ENCODE measurements at regions not wholly inside any gene's neighbourhood (a gene's known extent, or its start where the extent isn't known, plus 50 kb on each side); places are given as distances from the start of the nearest gene placed in this dataset.

DNA sequence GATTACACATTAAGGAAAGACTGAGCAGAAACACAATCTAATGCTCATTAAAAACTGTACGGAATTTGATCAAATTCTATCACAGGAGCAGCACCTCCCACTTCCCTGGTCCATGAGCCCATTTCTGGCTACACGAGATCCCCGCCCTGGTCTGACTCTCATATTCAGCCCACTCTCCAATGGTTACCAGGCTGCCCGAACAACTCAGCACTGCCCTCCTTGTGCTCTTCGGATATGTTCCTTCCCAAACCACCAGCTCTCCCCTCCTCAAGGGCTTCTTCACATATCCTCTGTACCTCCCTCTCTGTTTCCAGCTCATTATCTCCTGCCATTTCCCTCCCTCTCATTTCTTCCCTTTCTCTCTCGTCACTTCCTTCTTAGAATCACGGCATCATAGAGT lies 180.5 kb downstream of the RSL24D1 start:
- no peaks in the 10 kb centered on the region for H3K4me1 ChIP-seq
- H3K27ac ChIP-seq, result no peak overlapping the region
- no peak overlapping the region for H3K4me3 ChIP-seq
- POLR2A ChIA-PET, result no interaction called here
- CTCF ChIA-PET, result no interaction called here
- TF ChIP-seq NPAS2 (CRISPR knock-in tag; IDR thresholded peaks at IDR 0.05; ENCODE audit: borderline replicate concordance) (no peak), HEYL (CRISPR knock-in tag; IDR thresholded peaks at IDR 0.05) (no peak), CEBPB (IDR thresholded peaks at IDR 0.05) (no peak), EHF (CRISPR knock-in tag; IDR thresholded peaks at IDR 0.05) (no peak)
- FAIRE-seq, result no peak
- no peak for ATAC-seq
- H3K4me2 ChIP-seq, result no peak overlapping the region
- H3K9me3 ChIP-seq, result no peaks in the 10 kb centered on the region
- WGBS (ENCODE audit: missing lambda C conversion rate), result 11% methylated on average over 7 of the region's 7 CpGs
- no peak for DNase-seq (ENCODE audit: low read depth in 1 of 2, low spot score in 1 of 2)

DNA sequence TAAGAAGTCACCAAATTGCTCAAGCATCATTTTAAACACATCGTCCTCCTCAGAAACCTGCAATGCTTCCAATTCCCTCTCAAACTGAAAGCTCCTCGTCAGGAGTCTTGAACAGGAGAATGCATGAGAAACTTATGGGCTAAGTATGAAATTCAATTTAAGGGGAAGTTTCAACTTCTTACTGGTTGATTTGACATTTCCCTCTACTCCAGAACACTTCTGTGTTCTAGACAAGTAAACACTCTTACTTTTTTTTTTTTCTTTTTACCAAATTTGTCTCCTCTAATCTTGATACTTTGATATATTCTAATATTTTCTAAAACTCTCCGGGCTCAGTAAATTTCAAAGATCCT lies 181.7 kb downstream of the RSL24D1 start:
- no peak overlapping the region for H3K27ac ChIP-seq
- 1% methylated on average over 3 of the region's 3 CpGs for WGBS (ENCODE audit: missing lambda C conversion rate)
- FAIRE-seq (no peak), DNase-seq (ENCODE audit: low read depth in 1 of 2, low spot score in 1 of 2) (no peak), ATAC-seq (no peak)
- H3K4me3 ChIP-seq, result no peak overlapping the region
- ChIA-PET POLR2A (no interaction called here), CTCF (no interaction called here)
- TF ChIP-seq RARB (CRISPR knock-in tag; IDR thresholded peaks at IDR 0.05) (no peak), NFE2L2 (conservative IDR thresholded peaks at IDR 0.05; ENCODE audit: low read length) (no peak), HEYL (CRISPR knock-in tag; IDR thresholded peaks at IDR 0.05) (no peak), NR3C1 (IDR thresholded peaks at IDR 0.05) (no peak), BHLHE40 (IDR thresholded peaks at IDR 0.05; ENCODE audit: low read depth, low read length) (no peak), SMC3 (IDR thresholded peaks at IDR 0.05) (no peak)
- TF ChIP-seq, protein P1, sequence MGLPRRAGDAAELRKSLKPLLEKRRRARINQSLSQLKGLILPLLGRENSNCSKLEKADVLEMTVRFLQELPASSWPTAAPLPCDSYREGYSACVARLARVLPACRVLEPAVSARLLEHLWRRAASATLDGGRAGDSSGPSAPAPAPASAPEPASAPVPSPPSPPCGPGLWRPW (IDR thresholded peaks at IDR 0.05), result no peak
- TF ChIP-seq, protein P2, sequence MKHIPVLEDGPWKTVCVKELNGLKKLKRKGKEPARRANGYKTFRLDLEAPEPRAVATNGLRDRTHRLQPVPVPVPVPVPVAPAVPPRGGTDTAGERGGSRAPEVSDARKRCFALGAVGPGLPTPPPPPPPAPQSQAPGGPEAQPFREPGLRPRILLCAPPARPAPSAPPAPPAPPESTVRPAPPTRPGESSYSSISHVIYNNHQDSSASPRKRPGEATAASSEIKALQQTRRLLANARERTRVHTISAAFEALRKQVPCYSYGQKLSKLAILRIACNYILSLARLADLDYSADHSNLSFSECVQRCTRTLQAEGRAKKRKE (CRISPR knock-in tag; IDR thresholded peaks at IDR 0.05; ENCODE audit: low read depth), result no peak
- no peaks in the 10 kb centered on the region for H3K9me3 ChIP-seq
- H3K4me2 ChIP-seq, result no peak overlapping the region
- H3K4me1 ChIP-seq, result no peaks in the 10 kb centered on the region

DNA sequence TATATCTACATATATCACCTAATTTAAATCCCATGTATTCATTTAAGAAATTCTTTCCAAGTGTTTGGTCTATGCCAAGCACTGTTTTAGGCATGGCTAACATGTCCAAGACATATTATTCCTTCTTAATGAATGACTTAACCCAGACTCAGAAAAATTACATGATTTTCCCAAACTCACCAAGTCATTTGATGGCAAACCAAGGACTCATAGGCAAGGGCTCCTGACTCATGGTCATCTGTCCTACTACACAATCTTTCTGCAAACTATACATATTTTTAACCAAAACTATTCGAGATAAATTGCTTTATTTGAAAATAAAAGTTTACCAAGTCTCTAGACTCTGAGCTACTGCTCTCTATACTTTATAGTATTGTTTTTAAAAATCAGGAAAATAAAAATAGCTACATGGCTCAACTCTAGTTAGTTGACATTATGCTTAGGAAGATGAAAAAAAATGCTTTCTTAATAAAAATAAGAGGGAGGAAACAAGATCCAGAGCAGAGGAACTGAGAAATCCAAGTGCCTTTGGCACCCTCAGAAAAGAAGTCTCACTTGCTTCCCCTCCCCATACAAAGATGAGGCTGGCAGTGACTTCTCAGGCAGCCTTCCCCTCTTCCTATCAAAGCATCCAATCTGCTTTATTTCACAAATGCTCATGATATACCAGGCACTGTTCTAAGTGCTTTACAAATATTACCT lies 182.2 kb downstream of the RSL24D1 start:
- no peaks in the 10 kb centered on the region for H3K4me1 ChIP-seq
- ChIA-PET POLR2A (no interaction called here), CTCF (no interaction called here)
- TF ChIP-seq ZSCAN20 (CRISPR knock-in tag; IDR thresholded peaks at IDR 0.05), result no peak
- TF ChIP-seq, protein P3, sequence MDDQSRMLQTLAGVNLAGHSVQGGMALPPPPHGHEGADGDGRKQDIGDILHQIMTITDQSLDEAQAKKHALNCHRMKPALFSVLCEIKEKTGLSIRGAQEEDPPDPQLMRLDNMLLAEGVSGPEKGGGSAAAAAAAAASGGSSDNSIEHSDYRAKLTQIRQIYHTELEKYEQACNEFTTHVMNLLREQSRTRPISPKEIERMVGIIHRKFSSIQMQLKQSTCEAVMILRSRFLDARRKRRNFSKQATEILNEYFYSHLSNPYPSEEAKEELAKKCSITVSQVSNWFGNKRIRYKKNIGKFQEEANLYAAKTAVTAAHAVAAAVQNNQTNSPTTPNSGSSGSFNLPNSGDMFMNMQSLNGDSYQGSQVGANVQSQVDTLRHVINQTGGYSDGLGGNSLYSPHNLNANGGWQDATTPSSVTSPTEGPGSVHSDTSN (IDR thresholded peaks at IDR 0.05), result no peak
- TF ChIP-seq, protein P4, sequence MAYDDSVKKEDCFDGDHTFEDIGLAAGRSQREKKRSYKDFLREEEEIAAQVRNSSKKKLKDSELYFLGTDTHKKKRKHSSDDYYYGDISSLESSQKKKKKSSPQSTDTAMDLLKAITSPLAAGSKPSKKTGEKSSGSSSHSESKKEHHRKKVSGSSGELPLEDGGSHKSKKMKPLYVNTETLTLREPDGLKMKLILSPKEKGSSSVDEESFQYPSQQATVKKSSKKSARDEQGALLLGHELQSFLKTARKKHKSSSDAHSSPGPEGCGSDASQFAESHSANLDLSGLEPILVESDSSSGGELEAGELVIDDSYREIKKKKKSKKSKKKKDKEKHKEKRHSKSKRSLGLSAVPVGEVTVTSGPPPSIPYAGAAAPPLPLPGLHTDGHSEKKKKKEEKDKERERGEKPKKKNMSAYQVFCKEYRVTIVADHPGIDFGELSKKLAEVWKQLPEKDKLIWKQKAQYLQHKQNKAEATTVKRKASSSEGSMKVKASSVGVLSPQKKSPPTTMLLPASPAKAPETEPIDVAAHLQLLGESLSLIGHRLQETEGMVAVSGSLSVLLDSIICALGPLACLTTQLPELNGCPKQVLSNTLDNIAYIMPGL (CRISPR knock-in tag; IDR thresholded peaks at IDR 0.05; ENCODE audit: borderline replicate concordance), result no peak
- ATAC-seq (no peak), FAIRE-seq (no peak), DNase-seq (ENCODE audit: low read depth in 1 of 2, low spot score in 1 of 2) (no peak)
- H3K9me3 ChIP-seq, result no peaks in the 10 kb centered on the region
- H3K4me3 ChIP-seq, result no peak overlapping the region
- H3K27ac ChIP-seq, result no peak overlapping the region
- H3K4me2 ChIP-seq, result no peak overlapping the region
- WGBS (ENCODE audit: missing lambda C conversion rate), result 4% methylated on average over 1 of the region's 1 CpG

DNA sequence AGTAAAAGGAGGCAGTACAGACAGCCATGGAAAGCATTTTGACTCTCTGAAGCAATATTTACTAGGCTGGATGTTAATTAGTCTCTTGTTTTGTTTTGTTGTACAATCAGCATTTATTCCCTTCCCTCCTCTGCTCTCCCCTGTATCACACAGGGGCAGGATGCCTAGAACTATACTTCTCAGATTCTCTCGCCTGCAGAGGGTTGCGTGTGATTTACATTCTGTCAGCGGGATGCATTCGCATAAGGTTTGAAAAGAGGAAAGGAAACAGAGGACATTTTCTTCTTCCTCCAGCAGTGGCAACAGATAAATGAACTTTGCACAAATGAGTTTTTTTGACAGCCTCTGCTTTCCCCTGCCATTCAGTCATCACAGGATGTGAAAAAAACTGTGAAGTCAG lies 188.3 kb downstream of the RSL24D1 start:
- no peak for ATAC-seq
- H3K4me2 ChIP-seq, result no peak overlapping the region
- ChIA-PET POLR2A (no interaction called here), CTCF (no interaction called here)
- H3K4me1 ChIP-seq, result no peaks in the 10 kb centered on the region
- no peaks in the 10 kb centered on the region for H3K9me3 ChIP-seq
- 52% methylated on average over 4 of the region's 4 CpGs for WGBS (ENCODE audit: missing lambda C conversion rate)
- TF ChIP-seq EP300 (IDR thresholded peaks at IDR 0.05), result no peak
- FAIRE-seq, result no peak
- H3K27ac ChIP-seq, result no peak overlapping the region
- H3K4me3 ChIP-seq, result no peak overlapping the region
- no peak for DNase-seq (ENCODE audit: low read depth in 1 of 2, low spot score in 1 of 2)

All from A549 (cell line).